ENCODE measurements at regions not wholly inside any gene's neighbourhood (a gene's known extent, or its start where the extent isn't known, plus 50 kb on each side); places are given as distances from the start of the nearest gene placed in this dataset.

- TF ChIP-seq CTCF (IDR thresholded peaks at IDR 0.05) = no peak
- no peak for TF ChIP-seq POLR2A (IDR thresholded peaks at IDR 0.05; ENCODE audit: low read depth)
- TF ChIP-seq EP300 (IDR thresholded peaks at IDR 0.05) = no peak
- TF ChIP-seq POLR2AphosphoS5 (IDR thresholded peaks at IDR 0.05) = peak in 1 of 2 donors; percentile 55
These were observed 83.3 kb upstream of the ID2 start for GRCh38 chr2:8598295-8599165.

All from esophagus muscularis mucosa (tissue), 4 donors.